Mesodermal cell (in vitro differentiated cells): ENCODE measurements at regions not wholly inside any gene's neighbourhood (a gene's known extent, or its start where the extent isn't known, plus 50 kb on each side); places are given as distances from the start of the nearest gene placed in this dataset.

Experiments
- H3K27ac ChIP-seq: 2 replicates; pipeline ENCODE4 v1.7.0; 2013; ENCODE audit warnings: mild to moderate bottlenecking, low read depth, low read length, moderate library complexity; ENCODE audit not compliant: severe bottlenecking
- H3K36me3 ChIP-seq: 2 replicates; pipeline ENCODE4 v1.7.1; 2013; ENCODE audit warnings: mild to moderate bottlenecking, low read length, moderate library complexity; ENCODE audit not compliant: control insufficient read depth, insufficient read depth
- H3K4me1 ChIP-seq: one replicate; pipeline ENCODE4 v1.7.1; 2013; ENCODE audit warnings: mild to moderate bottlenecking, low read length; ENCODE audit not compliant: insufficient read depth, control insufficient read depth, poor library complexity, severe bottlenecking
- H3K4me3 ChIP-seq: 2 replicates; pipeline ENCODE4 v1.7.0; 2013; ENCODE audit warnings: low read length, control low read depth, mild to moderate bottlenecking; ENCODE audit not compliant: insufficient read depth, poor library complexity, severe bottlenecking; ENCODE audit errors: extremely low read depth
- H3K9me3 ChIP-seq: 2 replicates; pipeline ENCODE4 v1.7.1; 2013; ENCODE audit warnings: mild to moderate bottlenecking, low read length, moderate library complexity; ENCODE audit not compliant: control insufficient read depth
- WGBS, 2 experiments: methylation state at CpG; one replicate each; pipeline ENCODE4 v1.1.5; 2013; ENCODE audit warnings: missing lambda C conversion rate in 2 of 2; ENCODE audit not compliant: insufficient coverage in 2 of 2; 5-methylcytosine and 5-hydroxymethylcytosine counted together

DNA sequence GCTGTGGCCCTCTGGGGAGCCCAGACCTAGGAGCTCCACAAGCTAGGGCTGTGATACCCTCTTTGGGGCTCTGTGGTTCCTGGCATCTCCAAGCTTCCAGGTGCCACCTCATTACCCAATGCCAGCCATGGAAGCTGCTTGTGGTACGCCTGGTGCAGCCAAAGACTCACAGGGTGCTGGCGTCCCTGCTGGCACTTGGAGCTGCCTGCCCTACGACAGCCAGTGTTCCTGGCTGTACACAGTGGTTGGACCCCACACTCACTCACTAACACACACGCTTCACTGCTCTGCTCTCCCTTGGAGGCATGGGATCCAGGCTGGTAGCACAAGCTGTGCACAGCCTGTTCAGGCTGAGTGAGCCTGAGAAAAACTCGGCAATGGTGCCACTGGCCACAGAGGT lies 894.1 kb upstream of the PHF14 start:
- no peaks in the 10 kb centered on the region for H3K36me3 ChIP-seq
- H3K27ac ChIP-seq = no peak overlapping the region
- 90 to 96% methylated on average over 3 to 4 of the region's 5 CpGs for WGBS, 2 experiments
- no peaks in the 10 kb centered on the region for H3K4me1 ChIP-seq
- no peaks in the 10 kb centered on the region for H3K9me3 ChIP-seq
- no peak overlapping the region for H3K4me3 ChIP-seq

DNA sequence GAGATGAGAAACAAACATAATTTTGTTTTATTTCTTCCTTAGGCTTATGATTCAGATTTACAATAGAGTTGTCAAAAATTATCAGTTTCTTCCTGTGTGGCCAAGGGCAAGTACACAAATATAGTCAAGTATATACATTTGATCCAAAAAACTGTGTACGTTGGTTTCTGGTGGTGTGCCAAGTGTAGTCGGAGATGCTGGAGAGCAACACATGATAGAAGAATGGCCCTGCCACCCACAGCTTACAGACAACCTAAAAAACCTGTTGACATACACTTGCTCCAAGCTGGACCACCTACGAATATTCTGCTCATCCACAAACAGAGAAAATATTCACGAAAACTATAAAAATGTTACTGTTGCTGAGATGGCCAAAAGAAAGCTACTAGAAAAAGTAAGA lies 890.8 kb upstream of the PHF14 start:
- Histone ChIP-seq H3K27ac (no peak overlapping the region), H3K4me1 (no peaks in the 10 kb centered on the region), H3K9me3 (no peaks in the 10 kb centered on the region), H3K4me3 (no peak overlapping the region), H3K36me3 (no peaks in the 10 kb centered on the region)
- 90% methylated on average over 2 of the region's 4 CpGs; no CpG with 5 or more reads in 1 of the 2 experiments for WGBS, 2 experiments

DNA sequence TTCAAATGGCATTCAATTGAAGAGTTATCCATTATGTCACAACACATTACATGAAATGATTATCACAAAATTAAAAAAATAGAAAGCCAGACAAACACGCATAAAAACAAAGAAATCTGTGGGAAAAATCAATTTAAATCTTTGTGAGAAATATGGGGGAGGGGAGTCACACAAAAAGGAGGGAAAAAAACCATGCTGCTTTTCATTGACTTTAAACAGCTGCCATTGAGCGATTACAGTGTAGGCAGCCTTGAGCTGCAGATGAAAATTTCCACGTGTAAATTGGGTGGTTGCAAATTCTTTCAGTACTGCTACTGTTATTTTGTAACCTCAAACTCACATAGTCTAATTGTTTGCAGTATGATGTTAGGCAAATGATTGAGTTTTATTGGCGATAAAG lies 889.9 kb upstream of the PHF14 start:
- 0% methylated on average over 1 of the region's 4 CpGs; no CpG with 5 or more reads in 1 of the 2 experiments for WGBS, 2 experiments
- Histone ChIP-seq H3K36me3 (no peaks in the 10 kb centered on the region), H3K27ac (no peak overlapping the region), H3K9me3 (no peaks in the 10 kb centered on the region), H3K4me1 (no peaks in the 10 kb centered on the region), H3K4me3 (no peak overlapping the region)

DNA sequence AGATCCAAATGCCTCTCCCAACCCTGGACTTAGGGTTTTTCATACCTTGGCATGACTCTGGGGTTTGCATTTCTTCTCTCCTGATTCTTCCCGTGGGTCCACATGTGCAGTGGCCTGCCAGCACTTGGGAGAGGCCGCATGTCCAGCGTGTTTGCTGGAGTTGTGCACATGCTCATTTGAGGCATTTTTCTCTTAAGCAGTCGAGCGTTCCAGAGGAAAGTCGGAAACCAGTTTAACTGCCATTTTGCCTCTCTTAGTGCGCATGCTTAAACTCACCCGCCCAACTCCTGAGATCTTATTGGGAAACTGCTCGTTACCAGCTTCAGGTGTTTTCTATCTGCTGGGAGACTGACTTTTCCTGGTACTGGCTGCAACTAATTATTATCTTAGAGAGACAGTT lies 888.4 kb upstream of the PHF14 start:
- 90 to 96% methylated on average over 8 of the region's 9 CpGs for WGBS, 2 experiments
- no peaks in the 10 kb centered on the region for H3K36me3 ChIP-seq
- no peaks in the 10 kb centered on the region for H3K4me1 ChIP-seq
- no peaks in the 10 kb centered on the region for H3K9me3 ChIP-seq
- no peak overlapping the region for H3K4me3 ChIP-seq
- H3K27ac ChIP-seq = no peak overlapping the region

DNA sequence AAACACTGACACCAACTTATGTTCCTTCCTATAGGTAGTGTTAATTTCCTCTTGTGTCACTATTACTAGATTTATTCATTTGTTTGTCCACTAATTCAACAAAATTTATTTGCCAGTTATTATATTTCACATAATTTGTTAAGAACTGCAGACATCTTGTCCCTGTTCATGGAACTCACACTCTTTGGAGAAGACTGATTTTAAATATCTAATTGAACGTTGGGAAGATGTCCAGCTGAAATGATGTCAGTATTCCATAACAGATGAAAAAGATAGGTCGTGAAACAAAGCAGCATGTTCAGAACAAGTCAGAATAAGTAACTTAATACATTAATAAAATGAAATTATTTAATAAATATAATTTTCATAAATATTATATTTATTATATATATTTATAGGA lies 873.1 kb upstream of the PHF14 start:
- Histone ChIP-seq H3K4me1 (no peaks in the 10 kb centered on the region), H3K4me3 (no peak overlapping the region), H3K36me3 (no peaks in the 10 kb centered on the region), H3K27ac (no peak overlapping the region), H3K9me3 (no peaks in the 10 kb centered on the region)
- WGBS, 2 experiments = no CpG with 5 or more reads among the region's 2 CpGs

DNA sequence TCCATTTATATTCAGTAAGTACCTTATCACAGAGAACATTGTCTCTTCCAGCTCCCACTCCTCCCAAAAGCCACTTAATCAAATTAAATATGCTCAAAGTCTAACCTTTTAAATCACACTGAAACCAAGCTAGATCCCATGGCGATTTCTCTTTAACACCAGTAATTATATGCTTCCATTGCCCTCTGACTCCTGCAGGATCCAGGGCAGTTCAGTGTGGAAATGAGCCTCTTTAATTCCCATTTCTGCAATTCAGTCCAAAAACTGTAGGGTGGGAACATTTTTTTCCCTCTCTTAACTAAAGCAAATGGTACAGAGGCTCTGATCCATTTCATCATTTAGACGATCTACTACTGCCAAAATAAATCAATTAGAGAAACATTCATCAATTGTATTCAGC lies 872.3 kb upstream of the PHF14 start:
- H3K27ac ChIP-seq = no peak overlapping the region
- no peak overlapping the region for H3K4me3 ChIP-seq
- H3K4me1 ChIP-seq = no peaks in the 10 kb centered on the region
- H3K36me3 ChIP-seq = no peaks in the 10 kb centered on the region
- H3K9me3 ChIP-seq = no peaks in the 10 kb centered on the region
- WGBS, 2 experiments = 82 to 100% methylated on average over 2 of the region's 2 CpGs

DNA sequence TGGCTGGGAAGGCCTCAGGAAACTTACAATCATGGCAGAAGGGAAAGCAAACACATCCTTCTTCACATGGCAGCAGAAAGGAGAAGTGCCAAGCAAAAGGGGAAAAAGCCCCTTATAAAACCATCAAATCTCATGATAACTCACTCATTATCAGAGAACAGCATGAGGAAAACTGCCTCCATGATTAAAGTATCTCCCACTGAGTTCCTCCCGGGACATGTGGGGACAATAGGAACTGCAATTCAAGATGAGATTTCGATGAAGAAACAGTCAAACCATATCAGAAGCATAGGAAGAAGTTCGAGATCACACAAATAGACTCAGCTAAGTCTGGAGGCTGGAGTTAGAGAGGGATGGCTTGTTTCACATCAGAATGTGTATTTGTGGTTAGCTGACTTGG lies 869.4 kb upstream of the PHF14 start:
- no peak overlapping the region for H3K4me3 ChIP-seq
- H3K27ac ChIP-seq = no peak overlapping the region
- H3K36me3 ChIP-seq = no peaks in the 10 kb centered on the region
- H3K4me1 ChIP-seq = no peaks in the 10 kb centered on the region
- H3K9me3 ChIP-seq = no peaks in the 10 kb centered on the region
- WGBS, 2 experiments = 90 to 100% methylated on average over 2 to 3 of the region's 3 CpGs

DNA sequence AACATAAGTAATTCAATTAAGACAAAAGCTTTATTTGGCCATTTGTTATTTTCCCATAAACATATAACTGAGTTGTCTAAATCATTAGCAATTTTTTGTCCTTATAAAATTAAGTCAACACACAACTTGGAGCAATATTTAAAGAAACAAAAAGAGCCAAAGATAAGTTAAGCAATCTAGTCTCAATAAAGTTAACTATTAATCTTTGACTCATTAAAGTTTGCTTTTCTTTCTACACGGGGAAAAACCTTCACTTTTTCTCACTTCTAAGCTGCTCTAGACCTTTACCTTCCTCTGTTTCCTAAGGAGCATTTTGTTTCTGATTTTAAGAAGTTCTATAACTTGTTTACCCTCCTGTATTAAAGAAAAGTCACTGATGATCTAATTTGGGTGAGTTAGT lies 867.1 kb upstream of the PHF14 start:
- Histone ChIP-seq H3K4me3 (no peak overlapping the region), H3K36me3 (no peaks in the 10 kb centered on the region), H3K4me1 (no peaks in the 10 kb centered on the region), H3K27ac (no peak overlapping the region), H3K9me3 (no peaks in the 10 kb centered on the region)
- WGBS, 2 experiments = 83% methylated on average over 1 of the region's 1 CpG; no CpG with 5 or more reads in 1 of the 2 experiments

DNA sequence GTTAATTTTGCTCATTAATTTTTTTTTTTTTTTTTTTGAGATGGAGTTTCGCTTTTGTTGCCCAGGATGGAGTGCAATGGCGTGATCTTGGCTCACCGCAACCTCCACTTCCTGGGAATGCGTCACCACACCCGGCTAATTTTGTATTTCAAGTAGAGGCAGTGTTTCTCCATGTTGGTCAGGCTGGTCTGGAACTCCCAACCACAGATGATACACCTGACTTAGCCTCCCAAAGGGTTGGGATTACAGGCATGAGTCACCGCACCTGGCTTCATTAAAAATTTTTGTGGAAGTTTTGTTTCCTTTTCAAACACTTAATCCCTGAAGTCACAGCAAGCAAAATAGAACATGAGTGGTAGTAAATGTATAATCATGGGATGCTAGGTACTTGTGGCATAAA lies 857.2 kb upstream of the PHF14 start:
- no peak overlapping the region for H3K4me3 ChIP-seq
- H3K36me3 ChIP-seq = no peaks in the 10 kb centered on the region
- no peaks in the 10 kb centered on the region for H3K9me3 ChIP-seq
- no peak overlapping the region for H3K27ac ChIP-seq
- WGBS, 2 experiments = 100% methylated on average over 1 of the region's 6 CpGs
- H3K4me1 ChIP-seq = no peaks in the 10 kb centered on the region

DNA sequence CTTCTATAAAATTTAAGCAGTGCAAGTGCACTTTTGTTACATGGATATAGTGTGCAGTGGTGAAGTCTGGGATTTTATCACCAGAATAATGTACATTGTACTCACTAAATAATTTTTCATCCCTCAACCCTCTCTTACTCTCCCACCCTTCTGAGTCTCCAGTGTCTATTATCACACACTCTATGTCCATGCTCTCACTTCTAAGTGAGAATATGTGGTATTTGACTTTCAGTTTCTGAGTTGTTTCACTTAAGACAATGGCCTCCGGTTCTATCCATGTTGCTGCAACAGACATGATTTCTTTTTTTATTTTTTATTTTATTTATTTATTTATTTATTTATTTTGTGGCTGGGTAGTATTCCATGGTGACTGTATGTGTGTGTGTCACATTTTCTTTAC lies 855.9 kb upstream of the PHF14 start:
- H3K27ac ChIP-seq = no peak overlapping the region
- peaks cover 8% of the 10 kb centered on the region for H3K4me1 ChIP-seq
- no CpG with 5 or more reads among the region's 1 CpG for WGBS, 2 experiments
- H3K4me3 ChIP-seq = no peak overlapping the region
- no peaks in the 10 kb centered on the region for H3K36me3 ChIP-seq
- no peaks in the 10 kb centered on the region for H3K9me3 ChIP-seq

DNA sequence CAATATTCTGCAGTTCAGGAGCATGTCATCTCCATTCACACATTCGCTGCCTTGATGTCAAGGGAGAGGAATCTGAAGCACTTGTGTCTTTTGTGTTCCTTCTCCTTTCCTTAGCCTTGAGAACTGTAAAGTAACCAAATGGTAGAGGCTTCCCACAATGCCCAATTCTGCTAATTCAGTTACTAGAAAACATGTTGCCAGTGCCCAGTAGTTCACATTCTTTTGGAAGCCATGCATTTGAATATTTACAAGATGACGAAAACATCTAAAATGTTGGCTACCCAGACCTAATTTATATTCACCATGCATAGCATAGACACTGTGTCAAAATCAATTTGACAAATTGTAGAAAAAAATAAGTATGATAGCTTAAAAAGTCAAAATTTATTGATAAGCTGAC lies 852.7 kb upstream of the PHF14 start:
- H3K4me3 ChIP-seq = no peak overlapping the region
- H3K9me3 ChIP-seq = no peaks in the 10 kb centered on the region
- H3K36me3 ChIP-seq = no peaks in the 10 kb centered on the region
- WGBS, 2 experiments = 71% methylated on average over 1 of the region's 2 CpGs; no CpG with 5 or more reads in 1 of the 2 experiments
- H3K4me1 ChIP-seq = peaks cover 8% of the 10 kb centered on the region
- H3K27ac ChIP-seq = no peak overlapping the region
